ENCODE measurements at regions not wholly inside any gene's neighbourhood (a gene's known extent, or its start where the extent isn't known, plus 50 kb on each side); places are given as distances from the start of the nearest gene placed in this dataset.

DNA sequence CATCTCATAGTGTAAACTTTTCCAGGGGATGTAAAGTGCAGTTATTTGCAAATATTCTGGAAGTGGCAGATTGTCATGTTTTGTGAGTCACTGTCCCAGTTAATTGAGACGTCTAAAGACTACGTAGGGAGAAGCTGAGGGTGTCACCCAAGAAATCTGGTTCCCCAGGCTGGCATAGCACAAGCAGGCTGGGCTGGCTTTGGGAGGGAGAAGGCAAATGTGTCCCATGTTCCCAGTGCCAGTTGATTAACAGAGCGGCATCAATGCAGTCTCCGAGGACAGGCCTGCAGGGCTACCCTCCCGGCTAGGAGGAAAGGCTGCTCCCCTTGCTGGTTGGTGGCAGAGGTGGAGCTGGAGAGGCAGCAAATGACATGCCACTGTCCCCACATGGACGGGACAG is 388.3 kb upstream of the MKI67 start:
- no peaks in the 10 kb centered on the region for H3K9me3 ChIP-seq
- no peak overlapping the region for H3K27ac ChIP-seq
- TF ChIP-seq, protein P1, sequence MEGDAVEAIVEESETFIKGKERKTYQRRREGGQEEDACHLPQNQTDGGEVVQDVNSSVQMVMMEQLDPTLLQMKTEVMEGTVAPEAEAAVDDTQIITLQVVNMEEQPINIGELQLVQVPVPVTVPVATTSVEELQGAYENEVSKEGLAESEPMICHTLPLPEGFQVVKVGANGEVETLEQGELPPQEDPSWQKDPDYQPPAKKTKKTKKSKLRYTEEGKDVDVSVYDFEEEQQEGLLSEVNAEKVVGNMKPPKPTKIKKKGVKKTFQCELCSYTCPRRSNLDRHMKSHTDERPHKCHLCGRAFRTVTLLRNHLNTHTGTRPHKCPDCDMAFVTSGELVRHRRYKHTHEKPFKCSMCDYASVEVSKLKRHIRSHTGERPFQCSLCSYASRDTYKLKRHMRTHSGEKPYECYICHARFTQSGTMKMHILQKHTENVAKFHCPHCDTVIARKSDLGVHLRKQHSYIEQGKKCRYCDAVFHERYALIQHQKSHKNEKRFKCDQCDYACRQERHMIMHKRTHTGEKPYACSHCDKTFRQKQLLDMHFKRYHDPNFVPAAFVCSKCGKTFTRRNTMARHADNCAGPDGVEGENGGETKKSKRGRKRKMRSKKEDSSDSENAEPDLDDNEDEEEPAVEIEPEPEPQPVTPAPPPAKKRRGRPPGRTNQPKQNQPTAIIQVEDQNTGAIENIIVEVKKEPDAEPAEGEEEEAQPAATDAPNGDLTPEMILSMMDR (IDR thresholded peaks at IDR 0.05), result no peak

DNA sequence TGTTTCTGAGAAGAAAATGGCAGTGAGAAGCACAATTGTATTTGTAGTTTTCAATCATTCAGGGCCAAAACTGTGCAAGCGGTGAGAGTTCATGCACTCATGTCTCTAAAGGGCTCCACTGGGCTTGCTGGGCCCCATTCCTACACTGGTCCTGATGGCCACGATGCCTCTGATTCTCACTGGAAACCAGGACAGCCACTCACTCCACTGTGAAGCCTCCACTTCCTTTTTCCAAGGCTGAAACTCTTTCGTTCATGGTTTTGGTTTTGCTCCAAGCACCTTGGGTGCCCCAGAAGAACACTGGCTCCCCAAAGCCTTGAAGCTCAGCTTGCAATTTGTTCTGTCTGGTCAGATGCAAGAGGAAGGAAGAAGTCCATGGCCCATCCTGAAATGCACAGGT is 390.0 kb upstream of the MKI67 start:
- H3K36me3 ChIP-seq, result no peaks in the 10 kb centered on the region
- TF ChIP-seq, protein P1 (IDR thresholded peaks at IDR 0.05), result no peak
- H3K27me3 ChIP-seq, result no peaks in the 10 kb centered on the region
- no peak overlapping the region for H3K27ac ChIP-seq
- no peaks in the 10 kb centered on the region for H3K4me1 ChIP-seq (ENCODE audit: control insufficient read depth in 1 of 2, insufficient read depth in 1 of 2, low read depth in 1 of 2, low read length in 1 of 2)
- no peak overlapping the region for H3K4me3 ChIP-seq (ENCODE audit: low read depth in 1 of 2, low read length in 1 of 2)
- no peaks in the 10 kb centered on the region for H3K9me3 ChIP-seq

More for the DNA sequence above, 388.3 kb upstream of the MKI67 start:
- Histone ChIP-seq H3K4me1 (ENCODE audit: control insufficient read depth in 1 of 2, insufficient read depth in 1 of 2, low read depth in 1 of 2, low read length in 1 of 2) (no peaks in the 10 kb centered on the region), H3K4me3 (ENCODE audit: low read depth in 1 of 2, low read length in 1 of 2) (no peak overlapping the region), H3K36me3 (no peaks in the 10 kb centered on the region), H3K27me3 (no peaks in the 10 kb centered on the region)

DNA sequence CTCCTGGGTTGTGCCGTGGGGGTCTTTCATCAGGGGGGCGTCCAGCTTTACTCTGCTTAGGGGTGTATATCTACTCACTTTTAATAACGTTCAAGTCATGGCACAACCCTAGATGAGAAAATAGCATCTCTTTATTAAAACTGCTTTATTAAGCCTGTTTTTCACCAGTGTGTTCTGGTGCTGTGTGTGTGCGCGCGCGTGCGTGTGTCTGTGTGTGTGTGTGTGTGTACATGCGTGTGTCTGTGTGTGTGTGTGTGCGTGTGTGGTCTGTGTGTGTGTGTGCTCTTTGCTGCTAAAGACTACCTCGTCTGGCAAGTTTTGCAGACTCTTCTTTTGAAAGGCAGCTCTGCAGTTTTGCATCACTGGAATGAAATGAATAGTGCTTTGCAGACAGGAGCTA is 390.9 kb upstream of the MKI67 start:
- H3K9me3 ChIP-seq, result no peaks in the 10 kb centered on the region
- H3K4me3 ChIP-seq (ENCODE audit: low read depth in 1 of 2, low read length in 1 of 2), result no peak overlapping the region
- TF ChIP-seq, protein P1 (IDR thresholded peaks at IDR 0.05), result no peak
- no peaks in the 10 kb centered on the region for H3K36me3 ChIP-seq
- no peaks in the 10 kb centered on the region for H3K4me1 ChIP-seq (ENCODE audit: control insufficient read depth in 1 of 2, insufficient read depth in 1 of 2, low read depth in 1 of 2, low read length in 1 of 2)
- no peaks in the 10 kb centered on the region for H3K27me3 ChIP-seq
- no peak overlapping the region for H3K27ac ChIP-seq

DNA sequence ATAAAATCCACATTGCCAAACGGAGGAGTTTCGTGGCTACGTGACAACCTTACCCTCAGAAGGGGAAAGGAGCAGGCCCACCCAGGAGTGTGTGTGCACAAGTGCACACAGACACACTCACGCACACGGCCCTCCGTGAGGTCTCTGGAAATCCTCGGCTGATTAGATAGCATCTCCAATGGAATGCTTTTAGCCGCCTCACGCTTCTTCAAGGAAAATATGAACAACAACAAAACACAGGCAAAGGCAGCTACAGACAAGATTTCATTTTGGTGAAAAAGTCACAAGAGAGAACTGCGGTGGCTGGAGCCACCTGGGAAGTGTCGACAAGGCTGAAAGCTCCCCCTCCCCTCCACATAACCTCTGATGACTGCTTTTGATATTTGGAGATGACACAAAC is 391.8 kb upstream of the MKI67 start:
- no peaks in the 10 kb centered on the region for H3K36me3 ChIP-seq
- no peaks in the 10 kb centered on the region for H3K4me1 ChIP-seq (ENCODE audit: control insufficient read depth in 1 of 2, insufficient read depth in 1 of 2, low read depth in 1 of 2, low read length in 1 of 2)
- no peak overlapping the region for H3K27ac ChIP-seq
- TF ChIP-seq, protein P1 (IDR thresholded peaks at IDR 0.05), result no peak
- no peaks in the 10 kb centered on the region for H3K27me3 ChIP-seq
- no peak overlapping the region for H3K4me3 ChIP-seq (ENCODE audit: low read depth in 1 of 2, low read length in 1 of 2)
- no peaks in the 10 kb centered on the region for H3K9me3 ChIP-seq

DNA sequence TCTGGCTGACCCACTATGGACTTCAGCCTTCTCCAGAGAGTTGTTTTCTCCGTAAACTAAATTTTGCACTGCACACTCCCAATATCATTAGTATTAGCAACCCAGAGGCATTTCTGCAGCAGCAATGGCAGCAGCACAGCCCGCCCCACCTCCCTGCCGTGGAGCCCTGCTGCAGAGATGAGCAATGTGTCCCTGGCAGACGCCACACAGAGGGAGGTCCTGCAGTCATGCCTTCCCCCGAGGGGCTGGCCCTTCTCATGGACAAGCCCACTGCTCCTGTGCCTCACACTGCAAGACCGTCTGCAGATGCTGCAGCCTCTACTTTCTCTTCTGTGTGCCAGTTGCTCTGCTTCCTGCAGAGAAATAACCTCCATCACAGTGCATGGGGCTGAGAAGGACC is 393.4 kb upstream of the MKI67 start:
- Histone ChIP-seq H3K9me3 (no peaks in the 10 kb centered on the region), H3K4me1 (ENCODE audit: control insufficient read depth in 1 of 2, insufficient read depth in 1 of 2, low read depth in 1 of 2, low read length in 1 of 2) (no peaks in the 10 kb centered on the region), H3K4me3 (ENCODE audit: low read depth in 1 of 2, low read length in 1 of 2) (no peak overlapping the region), H3K27me3 (no peaks in the 10 kb centered on the region), H3K36me3 (no peaks in the 10 kb centered on the region), H3K27ac (no peak overlapping the region)
- TF ChIP-seq, protein P1 (IDR thresholded peaks at IDR 0.05), result no peak
